Posterior cingulate gyrus (tissue), 11 donors: ENCODE measurements at regions not wholly inside any gene's neighbourhood (a gene's known extent, or its start where the extent isn't known, plus 50 kb on each side); places are given as distances from the start of the nearest gene placed in this dataset.

Experiments used
- DNase-seq, 10 donors: peaks; one replicate each; pipeline versions ENCODE4 v3.0.0 to v3.0.0-alpha.2; 2020 to 2021; ENCODE audit warnings: mixed read lengths in 3 of 10
- intact Hi-C: fragments of 100-400 bp; cut with DNase I; formaldehyde crosslinking; loops from one replicate; pipeline ENCODE4 v1.15.1; 2023

DNA sequence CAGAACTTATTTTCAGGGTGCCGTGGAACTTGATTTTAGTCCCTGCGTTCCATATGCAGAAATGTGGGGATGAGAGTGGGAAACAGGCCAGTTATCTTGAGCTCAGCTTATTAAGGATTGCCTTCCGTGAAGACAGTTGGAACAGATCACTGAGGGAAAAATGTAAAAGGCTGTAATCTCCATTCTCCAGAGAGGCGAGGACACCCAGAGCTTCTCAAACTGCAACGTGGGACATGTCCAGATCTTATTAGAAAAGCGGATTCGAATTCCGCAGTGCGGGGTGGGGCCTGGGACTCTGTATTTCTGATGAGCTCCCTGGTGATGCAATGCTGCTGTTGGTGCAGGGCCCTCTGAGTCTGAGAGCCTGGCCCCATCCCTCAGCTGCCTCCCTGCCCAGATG lies 185.6 kb upstream of the CIBAR2 start:
- intact Hi-C loops, result no loop called here
- DNase-seq, result no peak

DNA sequence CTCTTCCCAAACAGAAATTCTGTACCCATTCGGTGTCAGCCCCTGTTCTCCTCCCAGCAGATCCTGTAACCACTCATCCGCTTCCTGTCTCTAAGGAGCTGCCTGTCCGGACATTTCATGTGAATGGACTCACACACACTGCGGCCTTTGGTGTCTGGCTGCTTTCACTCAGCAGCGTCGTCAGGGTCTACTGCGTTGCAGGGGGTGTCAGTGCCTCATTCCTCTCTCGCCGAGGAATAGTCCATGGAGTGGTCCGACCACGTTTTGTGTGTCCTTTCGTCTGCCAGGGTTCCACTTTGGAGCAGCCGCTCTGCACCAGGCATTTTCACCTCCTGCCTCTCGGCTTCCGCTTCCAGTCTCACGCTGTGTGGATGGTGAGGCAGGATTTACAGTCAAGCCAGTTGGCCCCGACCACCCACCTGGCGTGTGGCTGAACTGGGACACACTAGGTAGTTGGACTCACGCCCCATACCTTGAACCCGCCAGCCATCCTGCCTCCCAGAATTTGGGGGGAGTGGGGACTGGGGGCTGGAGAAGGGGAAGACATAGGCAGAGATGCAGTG lies 188.2 kb upstream of the CIBAR2 start:
- DNase-seq, result no peak
- intact Hi-C loops, result no loop called here

DNA sequence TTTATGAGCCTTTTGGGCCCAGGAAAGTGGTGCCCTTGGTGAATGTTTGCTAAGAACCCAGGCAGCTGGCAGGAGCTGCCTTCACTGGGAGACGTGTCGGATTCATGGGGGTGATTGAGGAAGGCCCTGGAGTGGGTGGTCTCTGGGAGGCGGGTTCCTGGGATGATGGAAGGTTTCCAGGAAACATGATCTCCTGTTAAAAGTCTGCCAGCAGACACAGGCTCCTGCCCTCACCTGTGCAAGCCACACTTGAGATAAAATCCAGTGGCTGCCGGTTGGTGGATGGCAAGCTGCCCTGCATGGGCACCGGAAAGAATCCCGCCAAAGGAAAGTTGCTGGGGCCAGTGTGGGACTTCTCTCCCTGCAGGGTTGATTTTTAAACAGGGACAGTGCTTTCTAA lies 189.0 kb upstream of the CIBAR2 start:
- intact Hi-C loops, result no loop called here
- DNase-seq, result no peak

DNA sequence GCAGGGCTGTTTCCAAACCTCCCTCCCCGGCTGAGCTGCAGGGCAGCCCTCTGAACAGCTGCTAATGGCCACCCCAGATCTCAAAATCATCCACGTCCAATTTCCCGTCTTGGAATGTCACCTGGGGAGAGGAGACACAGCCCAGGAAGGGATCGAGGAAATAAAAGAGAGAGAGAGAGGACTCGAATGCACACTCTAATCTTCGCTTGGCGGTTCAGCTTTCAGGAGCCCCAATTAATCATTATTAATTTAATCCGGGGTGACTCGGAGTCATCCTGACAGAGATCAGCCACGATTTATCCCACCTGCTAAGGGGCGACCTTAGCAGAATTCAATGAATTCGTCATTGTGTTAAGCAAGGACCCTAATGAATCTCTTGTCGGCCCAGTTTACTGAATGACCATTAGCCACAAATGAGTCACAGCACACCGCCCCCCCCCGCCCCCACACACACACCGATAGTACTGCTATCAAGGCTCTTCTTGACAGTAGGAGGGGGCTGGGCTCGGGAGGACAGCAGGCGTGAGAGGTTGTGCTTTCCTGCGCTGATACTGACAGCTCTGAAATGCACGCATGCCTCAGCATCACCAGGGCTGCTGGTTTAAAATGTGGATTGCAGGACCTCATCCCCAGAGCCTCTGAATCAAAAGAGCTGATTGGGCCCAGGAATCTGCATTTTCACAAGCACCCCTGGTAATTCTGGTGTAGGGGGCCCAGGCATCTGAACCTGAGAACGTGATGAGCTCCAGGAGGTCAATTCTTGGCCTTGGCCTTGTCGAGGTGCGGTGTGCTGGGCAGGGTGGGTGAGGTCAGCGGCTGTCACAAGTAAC lies 190.0 kb upstream of the CIBAR2 start:
- DNase-seq, result no peak
- intact Hi-C loops, result no loop called here

DNA sequence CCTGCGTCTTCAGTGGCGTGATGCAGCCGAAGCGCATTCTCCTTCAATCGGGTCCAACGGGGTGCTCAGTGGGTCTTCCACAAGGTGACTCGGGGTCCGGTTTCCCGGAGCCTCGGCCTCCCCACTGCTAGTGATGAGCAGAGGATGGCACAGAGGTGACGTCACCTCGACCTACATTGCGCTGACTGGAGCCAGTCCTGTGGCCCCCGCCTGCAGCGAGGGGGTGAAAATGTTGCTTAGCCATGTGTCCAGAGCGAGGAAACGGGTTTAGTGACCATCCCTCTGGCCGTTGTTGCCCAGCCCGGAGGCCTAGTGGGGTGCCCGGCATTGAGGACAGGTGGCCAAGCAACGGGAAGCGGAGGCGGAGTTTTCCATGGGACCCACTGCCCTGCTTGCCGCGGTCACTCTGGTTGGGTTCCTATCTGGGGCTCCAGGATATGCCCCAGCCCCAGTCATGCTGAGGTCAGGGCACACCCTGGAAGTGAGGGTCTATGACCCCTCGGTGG lies 190.6 kb upstream of the CIBAR2 start:
- intact Hi-C loops, result no loop called here
- DNase-seq, result no peak

DNA sequence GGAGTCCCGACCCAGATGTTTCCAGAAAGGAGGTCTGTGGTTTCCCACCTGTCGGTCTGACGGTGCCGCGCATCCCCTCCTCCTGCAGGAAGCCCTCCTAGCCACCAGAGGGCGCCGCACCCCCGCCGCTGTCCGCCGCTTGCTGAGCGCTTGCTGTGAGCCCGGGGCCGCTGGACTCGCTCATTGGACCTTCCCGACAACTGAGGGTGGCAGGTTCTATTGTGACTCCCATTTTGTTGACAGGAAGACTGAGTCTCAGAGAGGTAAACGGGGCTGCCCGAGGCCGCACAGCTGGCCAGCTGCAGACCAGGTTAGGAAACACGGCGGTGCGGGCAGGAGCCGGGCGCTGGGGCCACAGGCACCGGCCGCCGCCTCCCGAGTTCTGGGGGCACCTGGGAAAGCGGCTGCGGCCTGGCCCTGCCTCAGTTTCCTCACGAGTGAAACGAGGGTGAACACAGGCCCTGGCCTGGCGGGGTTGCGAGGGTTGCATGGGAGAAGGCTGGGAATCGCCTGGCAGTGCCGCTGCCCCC lies 191.1 kb upstream of the CIBAR2 start:
- intact Hi-C loops, result no loop called here
- DNase-seq, result peak in 8 of 10 donors; percentile 57 to 95 (median 68)

DNA sequence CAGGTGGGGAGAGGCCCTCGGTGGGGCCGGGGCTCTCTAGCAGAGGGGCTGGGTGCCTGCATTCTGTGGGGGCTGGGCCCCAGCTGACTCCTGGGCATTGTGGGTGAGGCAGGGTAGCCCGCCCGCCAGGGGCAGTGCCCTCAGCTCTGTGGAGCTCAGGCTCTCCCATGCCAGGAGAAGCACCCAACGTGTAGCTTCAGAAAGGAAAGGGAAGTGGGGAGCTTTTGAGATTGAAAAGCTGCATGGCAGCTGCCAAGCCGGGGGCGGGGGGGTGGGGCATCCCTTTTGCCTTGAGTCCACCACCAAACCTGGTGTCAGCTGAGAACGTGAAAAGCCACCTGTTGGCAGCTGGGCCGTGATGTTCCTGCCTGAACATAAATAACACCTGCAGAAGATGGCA lies 192.1 kb upstream of the CIBAR2 start:
- intact Hi-C loops, result no loop called here
- no peak for DNase-seq

DNA sequence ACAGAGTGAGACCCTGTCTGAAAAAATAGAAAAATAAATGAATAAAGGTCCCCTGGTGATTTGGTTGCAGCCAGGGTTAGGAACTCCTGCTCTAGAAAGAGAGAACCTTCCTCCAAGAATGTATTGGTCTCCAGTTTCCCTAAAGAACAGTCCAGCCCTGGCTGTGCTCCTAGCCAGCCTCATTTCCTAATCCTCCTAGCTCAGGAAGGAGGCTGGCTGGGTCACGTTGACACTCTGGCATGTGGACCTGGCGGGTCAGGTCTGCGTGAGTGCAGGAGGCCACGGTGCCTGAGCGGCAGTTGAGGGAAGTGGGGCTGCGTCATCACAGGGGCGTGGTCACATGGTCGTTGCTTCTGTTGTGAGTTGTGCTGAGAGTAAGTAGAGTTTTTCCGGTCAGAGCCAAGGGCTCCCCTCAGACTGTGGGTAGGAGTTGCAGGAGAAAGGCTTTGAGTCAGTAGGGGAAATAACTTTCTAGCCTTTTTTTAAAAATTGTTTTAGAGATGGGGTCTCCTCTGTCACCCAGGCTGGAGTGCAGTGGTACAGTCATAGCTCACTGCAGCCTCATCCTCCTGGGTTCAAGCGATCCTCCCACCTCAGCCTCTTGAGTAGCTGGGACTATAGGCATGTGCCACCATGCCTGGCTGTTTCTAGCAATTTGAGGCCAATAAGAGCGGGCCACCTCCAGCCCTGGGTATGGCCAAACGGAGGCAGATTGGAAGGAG lies 194.0 kb upstream of the CIBAR2 start:
- intact Hi-C loops, result no loop called here

DNA sequence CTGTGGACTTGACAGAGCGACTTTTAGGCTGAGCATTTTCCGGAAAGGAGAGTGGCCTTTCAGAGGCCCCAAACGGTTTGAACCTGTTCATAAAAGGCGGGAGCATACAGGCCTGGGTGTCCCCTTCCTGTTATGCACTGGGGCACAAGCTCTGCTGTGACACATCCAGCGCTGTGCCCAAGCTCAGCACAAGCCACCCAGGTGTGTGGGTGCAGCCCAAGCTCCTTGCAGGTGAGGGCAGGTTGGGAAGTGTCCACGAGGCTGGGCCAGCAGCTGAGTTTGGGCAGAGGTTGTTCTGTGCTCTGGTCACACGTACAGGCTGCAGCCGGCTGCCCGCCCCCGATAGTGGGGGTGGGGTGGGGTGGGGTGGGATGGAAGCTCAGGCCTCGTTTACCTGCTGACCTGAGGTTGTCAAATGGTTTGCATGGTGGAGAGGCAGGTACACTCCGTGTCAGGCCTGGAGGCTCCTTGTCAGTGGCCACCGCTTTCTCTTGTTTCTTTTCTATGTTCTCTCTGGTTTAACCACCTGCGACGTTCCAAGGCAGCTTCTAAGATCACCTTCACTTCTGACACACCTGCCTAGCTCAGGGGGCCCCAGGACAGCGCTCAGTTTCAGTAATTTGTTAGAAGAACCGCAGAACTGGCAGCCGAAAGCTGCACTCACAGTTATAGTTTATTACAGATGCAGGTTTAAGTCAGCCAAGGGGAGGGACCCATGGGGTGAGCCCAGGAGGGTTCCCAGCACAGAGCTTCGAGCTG lies 194.7 kb upstream of the CIBAR2 start:
- intact Hi-C loops, result no loop called here
- DNase-seq, result no peak

More for the DNA sequence above, 194.0 kb upstream of the CIBAR2 start:
- peak in 4 of 10 donors; percentile 53 to 92 (median 60) for DNase-seq

DNA sequence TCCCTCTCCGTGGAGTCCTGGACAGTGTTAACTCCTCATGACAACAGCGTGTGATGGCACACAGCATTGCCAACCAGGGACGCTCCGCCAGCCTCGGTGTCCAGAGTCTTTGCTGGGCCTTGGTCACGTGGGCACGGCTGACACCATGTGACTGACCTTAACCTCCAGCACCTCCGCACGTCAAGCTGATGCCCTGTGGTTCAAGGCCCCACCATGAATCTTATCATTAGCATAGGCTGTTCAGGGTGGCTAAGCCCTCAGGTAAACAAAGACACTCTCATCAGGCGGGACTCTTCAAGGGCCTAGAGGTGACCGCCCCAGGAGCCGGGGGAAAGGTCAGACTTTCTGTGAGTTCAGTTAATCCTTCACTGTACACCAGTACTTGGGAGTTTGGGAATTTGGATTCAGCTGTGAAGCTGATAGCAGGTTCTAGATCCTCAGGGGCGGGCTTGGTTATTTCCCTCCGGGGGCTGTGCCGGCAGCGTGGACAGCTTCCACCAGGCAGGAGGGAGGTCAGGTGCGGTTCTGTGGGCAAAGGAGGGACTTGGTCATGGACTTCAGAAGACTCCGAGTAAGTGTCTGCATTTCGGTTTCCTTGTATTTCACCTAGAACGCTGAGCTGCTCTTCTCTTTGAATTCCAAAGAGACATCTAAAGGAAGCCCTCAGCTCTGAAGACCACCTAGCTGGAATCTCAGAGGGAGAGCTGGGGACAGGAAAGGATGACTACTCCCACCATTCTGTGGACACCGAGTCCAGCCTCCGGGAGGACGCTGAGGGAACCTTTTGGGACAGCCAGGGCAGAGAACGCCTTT lies 195.5 kb upstream of the CIBAR2 start:
- intact Hi-C loops, result no loop called here
- DNase-seq, result no peak

DNA sequence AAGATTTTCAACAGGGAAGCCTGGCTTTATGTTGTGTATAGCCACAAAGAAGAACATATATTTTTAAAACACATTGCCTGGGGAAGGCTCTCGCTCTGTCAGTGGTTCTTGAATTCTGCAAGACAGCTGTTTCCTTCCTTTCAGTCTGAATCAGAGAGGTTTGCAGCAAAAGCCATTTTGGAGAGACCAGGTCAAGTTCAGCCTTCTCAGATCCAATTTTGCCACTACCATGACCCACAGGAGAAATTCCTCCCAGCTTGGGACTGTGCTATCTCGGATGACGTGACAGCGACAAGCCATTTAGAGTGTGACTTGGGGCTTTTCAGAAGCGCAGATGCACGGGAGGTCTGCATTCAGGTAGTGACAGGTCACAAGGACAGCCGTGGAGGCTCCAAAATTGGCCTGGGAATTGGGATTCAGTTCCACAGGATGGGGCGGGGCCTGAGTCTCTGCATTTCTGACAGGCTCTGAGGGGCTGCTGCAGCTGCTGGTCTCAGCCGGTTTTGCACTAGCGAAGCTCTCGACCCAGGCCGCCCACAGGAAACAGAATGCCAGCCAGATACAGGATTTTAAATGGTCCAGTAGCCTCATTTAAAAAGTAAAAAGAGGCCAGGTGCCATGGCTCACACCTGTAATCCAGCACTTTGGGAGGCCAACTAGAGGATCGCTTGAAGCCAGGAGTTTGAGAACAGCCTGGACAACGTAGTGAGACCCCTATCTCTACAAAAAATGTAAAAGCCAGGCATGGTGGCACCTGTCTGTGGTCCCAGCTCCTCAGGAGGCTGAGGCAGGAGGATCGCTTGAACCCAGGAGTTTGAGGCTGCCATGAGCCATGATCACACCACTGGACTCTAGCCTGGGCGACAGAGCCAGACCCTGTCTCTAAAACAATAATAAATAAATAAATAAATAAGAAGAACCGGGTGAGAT lies 196.6 kb upstream of the CIBAR2 start:
- intact Hi-C loops, result no loop called here
- DNase-seq, result no peak

DNA sequence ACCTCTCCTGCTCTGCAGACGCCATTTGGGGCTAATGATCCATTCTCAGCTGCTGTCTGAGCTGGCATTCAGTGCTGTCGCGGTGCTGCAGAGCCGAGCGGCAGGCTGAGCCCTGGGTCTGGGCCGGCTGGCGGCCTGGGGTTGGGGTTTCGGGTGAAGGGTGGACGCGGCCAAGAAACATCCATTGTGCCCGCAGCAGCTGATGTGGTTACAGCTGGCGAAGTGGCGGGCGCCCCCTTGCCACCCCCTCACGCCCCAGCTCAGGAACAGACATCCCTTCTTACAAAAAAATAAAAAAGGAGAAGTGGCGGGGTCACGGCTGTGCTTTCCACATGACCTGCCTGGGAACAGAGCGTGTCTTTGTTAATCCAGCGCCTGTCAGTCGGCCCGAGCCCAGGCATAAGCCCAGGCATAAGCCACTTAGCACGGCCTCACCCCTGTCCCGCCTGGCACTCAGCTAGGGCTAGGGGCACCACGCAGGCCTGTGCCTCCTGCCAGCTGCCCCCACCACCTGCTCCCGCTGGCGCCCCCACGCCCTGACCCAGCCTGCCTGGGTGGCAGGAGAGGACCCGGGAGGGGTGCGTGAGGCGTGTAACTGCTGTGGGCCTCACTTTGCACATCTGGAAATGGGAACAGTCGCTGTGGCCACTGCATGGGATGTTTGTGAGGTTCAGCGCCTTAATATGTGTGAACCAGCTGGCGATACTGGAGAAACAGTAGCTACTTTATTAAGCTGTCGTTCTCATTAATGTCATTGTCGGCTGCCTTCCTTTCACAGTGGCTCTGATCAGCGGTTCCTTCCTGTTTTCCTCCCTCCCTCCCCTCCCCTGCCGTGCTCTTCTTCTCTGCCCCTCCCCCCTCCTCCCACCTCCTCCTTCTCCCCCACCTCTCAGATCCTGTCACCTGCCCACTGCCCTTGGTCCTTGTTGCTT lies 197.7 kb upstream of the CIBAR2 start:
- peak; percentile 74 to 98 (median 83) for DNase-seq
- intact Hi-C loops, result no loop called here

DNA sequence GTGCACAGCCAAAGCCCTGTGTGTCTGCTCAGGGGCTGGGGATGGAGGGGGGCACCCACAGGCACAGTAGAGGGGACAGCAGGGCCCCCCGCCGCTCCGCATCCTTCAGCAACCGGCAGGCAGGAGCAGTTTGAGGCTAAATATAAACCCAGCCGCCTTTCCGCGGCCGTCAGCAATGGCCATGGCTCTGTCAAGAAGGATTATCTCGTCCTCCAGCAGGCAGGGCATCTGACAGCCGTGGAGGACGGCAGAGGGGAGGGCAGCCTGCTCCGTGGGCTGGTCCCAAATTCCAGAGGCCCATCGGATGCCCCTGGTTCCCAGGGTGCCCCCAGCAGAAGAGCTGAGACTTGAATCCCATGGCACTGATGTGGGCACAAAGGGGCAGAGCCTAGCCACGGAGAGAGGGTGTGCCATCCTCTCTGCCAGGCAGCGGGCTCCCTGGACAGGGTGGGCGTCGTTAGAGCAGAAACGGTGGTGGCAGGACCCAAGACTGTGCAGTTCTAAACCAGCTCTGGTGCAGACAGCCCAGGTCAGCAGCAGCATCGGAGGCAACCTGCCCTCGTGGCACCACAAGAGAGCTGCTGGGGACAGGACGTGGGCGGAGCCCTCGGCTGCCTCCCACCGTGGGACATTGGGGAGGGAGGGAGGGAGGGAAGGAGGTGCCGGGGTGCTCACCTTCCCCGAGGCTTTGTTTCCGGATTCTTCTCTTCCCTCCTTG lies 198.8 kb upstream of the CIBAR2 start:
- no peak for DNase-seq
- intact Hi-C loops, result no loop called here

DNA sequence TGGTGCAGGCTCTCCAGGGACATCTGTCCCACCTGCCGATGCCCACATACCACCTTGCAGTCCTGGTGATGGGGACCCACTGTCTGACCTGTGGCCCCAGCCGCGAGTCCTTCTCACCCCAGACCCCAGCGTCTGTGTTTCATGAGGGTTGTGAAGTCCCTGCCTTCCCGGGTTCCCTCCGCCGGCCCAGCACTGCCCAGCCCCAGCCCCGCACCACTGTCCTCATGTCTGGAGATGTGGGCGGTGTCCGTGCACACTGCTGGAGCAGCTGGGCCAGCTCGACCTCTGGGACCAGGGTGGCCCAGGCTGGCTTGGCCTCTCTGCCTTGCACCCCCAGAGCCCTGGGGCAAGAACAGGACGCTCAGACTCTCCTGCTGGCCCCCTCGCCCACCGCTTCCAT lies 199.5 kb upstream of the CIBAR2 start:
- intact Hi-C loops, result no loop called here
- DNase-seq, result no peak

DNA sequence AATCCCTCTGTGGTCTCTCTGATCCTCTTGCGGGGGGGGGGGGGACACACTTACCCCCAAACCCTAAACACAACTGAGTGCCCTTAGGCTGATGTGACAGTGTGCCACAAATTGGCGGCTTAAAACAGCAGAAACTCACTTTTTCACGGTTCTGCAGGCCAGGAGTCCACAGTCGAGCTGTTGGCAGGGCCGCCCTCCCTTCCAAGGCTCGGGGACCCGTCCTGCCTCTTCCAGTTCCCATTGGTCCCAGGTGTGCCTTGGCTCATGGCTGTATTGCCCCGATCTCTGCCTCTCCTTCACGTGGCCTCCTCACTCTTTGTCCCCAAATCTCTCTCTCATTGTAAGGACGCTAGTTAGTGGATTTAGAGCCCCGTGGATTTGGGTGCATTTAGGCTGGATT lies 199.9 kb upstream of the CIBAR2 start:
- DNase-seq, result no peak
- intact Hi-C loops, result no loop called here

DNA sequence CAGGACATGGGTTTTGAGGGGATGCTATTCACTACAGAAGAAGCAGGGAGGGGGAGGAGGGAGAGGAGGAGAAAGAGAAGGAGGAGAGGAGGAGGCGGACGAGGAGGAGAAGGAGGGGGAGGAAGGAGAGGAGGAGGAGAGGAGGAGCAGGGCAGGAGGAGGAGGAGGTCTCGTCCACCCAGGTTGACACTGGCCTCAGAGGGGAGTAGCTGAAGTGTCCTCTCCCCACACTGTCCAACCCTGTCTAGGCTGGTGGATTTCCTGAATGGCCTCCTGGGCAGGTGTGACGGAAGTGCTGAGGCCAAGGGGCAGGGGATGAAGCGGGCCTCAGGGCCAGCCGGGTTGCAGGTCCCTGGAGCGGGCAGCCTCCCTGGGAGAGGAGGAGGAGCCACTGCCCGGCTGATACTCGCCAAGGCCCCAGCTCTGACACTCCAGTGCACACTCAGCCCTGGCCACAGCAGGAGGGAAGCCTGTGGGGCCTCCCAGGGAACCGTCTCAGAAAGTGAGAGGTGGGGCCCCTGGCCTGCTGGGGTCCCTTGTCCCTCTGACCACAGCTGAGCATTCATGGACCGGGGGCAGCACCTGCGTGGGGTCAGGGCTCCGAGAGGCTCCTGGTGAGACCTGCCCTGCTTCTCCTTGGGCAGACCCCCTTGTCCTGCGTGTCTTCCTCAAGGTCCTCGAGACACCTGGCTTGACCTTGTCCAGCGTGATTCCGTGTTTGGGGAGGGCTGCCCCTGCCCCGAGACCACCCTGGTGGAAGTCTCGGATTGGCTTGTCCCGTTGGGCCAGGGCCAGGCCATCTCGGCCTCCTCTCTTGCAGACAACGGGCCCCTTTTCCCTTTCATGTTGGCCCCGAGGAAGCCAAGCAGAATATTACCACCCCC lies 200.6 kb upstream of the CIBAR2 start:
- intact Hi-C loops, result no loop called here
- DNase-seq, result no peak
